ENCODE measurements at regions not wholly inside any gene's neighbourhood (a gene's known extent, or its start where the extent isn't known, plus 50 kb on each side); places are given as distances from the start of the nearest gene placed in this dataset.

GRCh38 chr11:38867338-38867737, 2269.3 kb upstream of the RAG2 start:
- H3K27me3 ChIP-seq, result no peaks in the 10 kb centered on the region
- intact Hi-C loops (cut with DNase I), result no loop called here
- H3K27ac ChIP-seq, result no peak overlapping the region
- TF ChIP-seq POLR2A (IDR thresholded peaks at IDR 0.05) (no peak), EP300 (IDR thresholded peaks at IDR 0.05) (no peak), CTCF (IDR thresholded peaks at IDR 0.05) (no peak)
- no peaks in the 10 kb centered on the region for H3K9me3 ChIP-seq
- 43 to 44% (median 44%) methylated on average over 3 of the region's 3 CpGs for WGBS, 3 donors
- H3K36me3 ChIP-seq, result no peaks in the 10 kb centered on the region
- no peaks in the 10 kb centered on the region for H3K4me1 ChIP-seq (ENCODE audit: insufficient read depth)
- H3K4me3 ChIP-seq, result no peak overlapping the region
- DNase-seq, result no peak

- Histone ChIP-seq H3K27me3 (no peaks in the 10 kb centered on the region), H3K4me1 (ENCODE audit: insufficient read depth) (no peaks in the 10 kb centered on the region), H3K4me3 (no peak overlapping the region), H3K9me3 (no peaks in the 10 kb centered on the region), H3K36me3 (no peaks in the 10 kb centered on the region), H3K27ac (no peak overlapping the region)
- WGBS, 3 donors, result 84 to 88% (median 86%) methylated on average over 2 of the region's 2 CpGs
- no peak for TF ChIP-seq EP300 (IDR thresholded peaks at IDR 0.05)
- TF ChIP-seq CTCF (IDR thresholded peaks at IDR 0.05), result no peak
- no peak for TF ChIP-seq POLR2A (IDR thresholded peaks at IDR 0.05)
- intact Hi-C loops (cut with DNase I), result no loop called here
- DNase-seq, result no peak
These were observed 2267.9 kb upstream of the RAG2 start for GRCh38 chr11:38865922-38866321.

DNA sequence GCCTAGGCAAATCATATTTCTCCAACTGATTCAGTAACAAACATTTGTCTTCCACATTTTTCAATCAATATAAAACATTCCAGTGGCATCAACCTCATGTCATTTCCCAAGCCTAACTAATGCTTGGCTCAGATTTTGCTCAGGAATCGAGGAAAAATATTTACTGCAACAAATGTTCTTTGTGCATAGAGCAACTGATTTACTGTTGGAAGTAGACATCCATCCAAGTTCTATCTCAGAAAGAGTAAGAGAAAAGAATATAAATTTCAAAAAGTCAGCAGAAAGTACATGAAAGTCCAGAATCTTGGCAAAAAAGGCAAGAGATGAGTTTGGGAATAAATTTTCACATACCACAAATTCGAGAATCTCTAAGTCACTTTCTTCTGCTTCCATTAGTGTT, 2245.0 kb upstream of the RAG2 start:
- Histone ChIP-seq H3K4me1 (ENCODE audit: insufficient read depth) (no peaks in the 10 kb centered on the region), H3K9me3 (no peaks in the 10 kb centered on the region), H3K27ac (no peak overlapping the region), H3K4me3 (no peak overlapping the region), H3K36me3 (no peaks in the 10 kb centered on the region), H3K27me3 (no peaks in the 10 kb centered on the region)
- intact Hi-C loops (cut with DNase I), result no loop called here
- TF ChIP-seq EP300 (IDR thresholded peaks at IDR 0.05), result no peak
- TF ChIP-seq CTCF (IDR thresholded peaks at IDR 0.05), result no peak
- no peak for TF ChIP-seq POLR2A (IDR thresholded peaks at IDR 0.05)
- DNase-seq, result no peak
- WGBS, 3 donors, result 28 to 57% (median 56%) methylated on average over 2 of the region's 2 CpGs

DNA sequence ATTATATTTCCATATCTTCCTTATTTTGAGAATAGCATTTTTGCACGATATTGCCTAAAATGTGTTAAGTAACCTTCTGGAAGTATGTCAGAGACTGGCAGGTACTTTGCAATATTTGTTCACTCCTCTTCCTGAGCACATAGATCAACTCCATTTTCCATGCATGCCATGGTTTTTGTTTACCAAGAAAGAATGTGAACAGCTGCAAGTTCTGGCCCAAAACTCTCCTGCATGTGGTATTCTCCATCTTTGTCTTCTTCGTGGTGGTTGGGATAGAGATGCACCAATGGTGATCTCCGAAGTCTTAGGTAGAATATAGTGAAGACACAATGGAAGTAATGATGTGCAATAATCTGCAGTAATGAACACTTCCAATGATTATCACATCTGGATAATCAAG, 2241.0 kb upstream of the RAG2 start:
- Histone ChIP-seq H3K27ac (no peak overlapping the region), H3K9me3 (no peaks in the 10 kb centered on the region), H3K4me1 (ENCODE audit: insufficient read depth) (no peaks in the 10 kb centered on the region), H3K36me3 (no peaks in the 10 kb centered on the region), H3K4me3 (no peak overlapping the region), H3K27me3 (no peaks in the 10 kb centered on the region)
- WGBS, 3 donors, result 67 to 80% (median 69%) methylated on average over 3 of the region's 3 CpGs
- TF ChIP-seq EP300 (IDR thresholded peaks at IDR 0.05), result no peak
- TF ChIP-seq POLR2A (IDR thresholded peaks at IDR 0.05), result no peak
- TF ChIP-seq CTCF (IDR thresholded peaks at IDR 0.05), result no peak
- no peak for DNase-seq
- intact Hi-C loops (cut with DNase I), result no loop called here

DNA sequence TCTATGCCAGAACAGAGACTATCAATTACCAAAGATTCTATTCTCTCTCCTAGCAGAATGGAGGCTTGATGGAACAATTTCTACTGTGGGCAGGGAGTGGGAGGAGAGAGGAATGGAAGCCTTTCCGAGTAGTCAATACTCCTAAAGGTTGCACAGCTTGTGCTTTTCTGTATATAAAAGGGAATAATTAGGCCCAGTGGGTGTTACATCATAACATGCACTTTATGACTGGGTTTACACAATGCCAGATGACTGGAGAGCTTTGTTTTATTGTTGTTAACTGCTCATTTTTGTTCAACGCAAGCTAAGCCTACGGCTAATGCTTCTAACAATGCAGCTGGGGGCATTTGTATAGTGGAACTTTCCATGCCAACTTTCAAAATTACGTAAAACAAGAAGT, 2237.9 kb upstream of the RAG2 start:
- 81 to 89% (median 85%) methylated on average over 4 of the region's 4 CpGs for WGBS, 3 donors
- no peak for TF ChIP-seq CTCF (IDR thresholded peaks at IDR 0.05)
- TF ChIP-seq EP300 (IDR thresholded peaks at IDR 0.05), result no peak
- no peak for TF ChIP-seq POLR2A (IDR thresholded peaks at IDR 0.05)
- H3K9me3 ChIP-seq, result no peaks in the 10 kb centered on the region
- no peak for DNase-seq
- no peaks in the 10 kb centered on the region for H3K27me3 ChIP-seq
- intact Hi-C loops (cut with DNase I), result no loop called here
- H3K4me3 ChIP-seq, result no peak overlapping the region
- no peaks in the 10 kb centered on the region for H3K36me3 ChIP-seq
- H3K4me1 ChIP-seq (ENCODE audit: insufficient read depth), result no peaks in the 10 kb centered on the region
- no peak overlapping the region for H3K27ac ChIP-seq

Data from ovary (tissue), 7 donors.